B cell (primary cell): ENCODE measurements at regions not wholly inside any gene's neighbourhood (a gene's known extent, or its start where the extent isn't known, plus 50 kb on each side); places are given as distances from the start of the nearest gene placed in this dataset.

Experiments used
- ATAC-seq: fragments of 200-7000 bp; cut with Tn5 transposase; one replicate; pipeline ENCODE4 v1.10.0; 2021; ENCODE audit warnings: low read depth, mild to moderate bottlenecking, moderate number of reproducible peaks, moderate library complexity
- CTCF ChIA-PET: fragments of 350-600 bp; sonication (Branson Sonifier 250); formaldehyde crosslinking; loops from one replicate; lab custom pipeline; 2021; ENCODE audit warnings: antibody characterized with exemption, inconsistent platforms; lab: Charles Lee
- POLR2A ChIA-PET: fragments of 350-600 bp; sonication (Branson Sonifier 250); formaldehyde crosslinking; loops from one replicate; lab custom pipeline; 2021; ENCODE audit warnings: antibody characterized with exemption; lab: Charles Lee
- DNase-seq: peaks from one replicate; pipeline ENCODE4 v3.0.0; 2013
- H2AFZ ChIP-seq: 2 replicates; pipeline ENCODE4 v1.6.1; 2012; ENCODE audit warnings: mild to moderate bottlenecking, low read depth, low read length; ENCODE audit not compliant: insufficient read depth, poor library complexity, severe bottlenecking
- H3K27ac ChIP-seq, 2 donors: 1 replicate in 1 of 2; 2 replicates in 1 of 2; pipeline ENCODE4 v1.5.1; 2012 to 2013; ENCODE audit warnings: low read length in 2 of 2, mild to moderate bottlenecking in 2 of 2, moderate library complexity in 1 of 2
- H3K27me3 ChIP-seq, 4 experiments: fragments of 200-600 bp in 1 of 4; sonication (generic) in 1 of 4; replicated peaks in 1 of 4; 1 replicate in 2 of 4; 2 replicates in 2 of 4; pipeline versions ENCODE4 v1.6.1 to v1.7.0; 2013 to 2016; ENCODE audit warnings: low read length in 3 of 4, mild to moderate bottlenecking in 2 of 4, mixed read lengths in 1 of 4, moderate library complexity in 1 of 4; ENCODE audit not compliant: insufficient read depth in 4 of 4, control insufficient read depth in 3 of 4; ENCODE audit errors: control extremely low read depth in 1 of 4
- H3K36me3 ChIP-seq, 2 experiments: replicated peaks in 1 of 2; 1 replicate in 1 of 2; 2 replicates in 1 of 2; pipeline versions ENCODE4 v1.6.1 to v1.7.1; 2013; ENCODE audit warnings: low read length in 1 of 2; ENCODE audit not compliant: insufficient read depth in 2 of 2, control insufficient read depth in 1 of 2; ENCODE audit errors: control extremely low read depth in 1 of 2, extremely low read depth in 1 of 2
- H3K4me1 ChIP-seq, 2 donors: fragments of 200-600 bp in 1 of 2; sonication (generic) in 1 of 2; 1 replicate in 1 of 2; 2 replicates in 1 of 2; pipeline versions ENCODE4 v1.5.1 to v1.6.1; 2013 to 2017; ENCODE audit warnings: low read length in 2 of 2; ENCODE audit not compliant: control insufficient read depth in 2 of 2, insufficient read depth in 2 of 2
- H3K4me2 ChIP-seq: replicated peaks from 2 replicates; pipeline ENCODE3; 2012; ENCODE audit warnings: mild to moderate bottlenecking, low read depth, low read length; ENCODE audit not compliant: poor library complexity, severe bottlenecking
- H3K4me3 ChIP-seq, 5 experiments: fragments of 200-600 bp in 1 of 5; sonication (generic) in 1 of 5; 1 replicate in 3 of 5; 2 replicates in 2 of 5; pipeline versions ENCODE4 v1.5.1 to v1.7.0; 2011 to 2016; ENCODE audit warnings: low read length in 4 of 5, mild to moderate bottlenecking in 4 of 5, low read depth in 2 of 5, control low read depth in 1 of 5, moderate library complexity in 1 of 5; ENCODE audit not compliant: insufficient read depth in 1 of 5; ENCODE audit errors: control extremely low read depth in 1 of 5, extremely low read depth in 1 of 5
- H3K79me2 ChIP-seq: fragments of 200-600 bp; sonication (generic); one replicate; pipeline ENCODE4 v1.6.0; 2016; ENCODE audit warnings: low read length; ENCODE audit not compliant: control insufficient read depth, insufficient read depth
- H3K9ac ChIP-seq: fragments of 200-600 bp; sonication (generic); 2 replicates; pipeline ENCODE4 v1.6.1; 2017; ENCODE audit warnings: mild to moderate bottlenecking, low read length, moderate library complexity
- H3K9me3 ChIP-seq, 3 donors: one replicate each; pipeline versions ENCODE4 v1.6.1 to v1.7.1; 2013; ENCODE audit warnings: low read length in 2 of 3; ENCODE audit not compliant: control insufficient read depth in 2 of 3, insufficient read depth in 1 of 3; ENCODE audit errors: control extremely low read depth in 1 of 3
- H4K20me1 ChIP-seq: 2 replicates; pipeline ENCODE4 v1.6.0; 2012; ENCODE audit warnings: mild to moderate bottlenecking, low read length; ENCODE audit not compliant: insufficient read depth, control insufficient read depth, poor library complexity, severe bottlenecking
- H3K27ac Mint-ChIP-seq: one replicate; pipeline ENCODE4 v1.8.0; 2021; ENCODE audit warnings: mixed read lengths
- H3K27me3 Mint-ChIP-seq: one replicate; pipeline ENCODE4 v1.8.0; 2021; ENCODE audit warnings: mixed read lengths
- H3K4me1 Mint-ChIP-seq: one replicate; pipeline ENCODE4 v1.8.0; 2021; ENCODE audit warnings: mixed read lengths
- H3K4me3 Mint-ChIP-seq: one replicate; pipeline ENCODE4 v1.8.0; 2021; ENCODE audit warnings: mixed read lengths
- H3K9me3 Mint-ChIP-seq: one replicate; pipeline ENCODE4 v1.8.0; 2022; ENCODE audit warnings: mixed read lengths; ENCODE audit not compliant: insufficient read depth
- EZH2 ChIP-seq: IDR thresholded peaks from 2 replicates; pipeline ENCODE4 v1.6.1; 2012; ENCODE audit warnings: borderline replicate concordance, low read depth, mild to moderate bottlenecking, moderate library complexity, low read length; ENCODE audit not compliant: insufficient read depth, poor library complexity, severe bottlenecking
- WGBS: methylation state at CpG from one replicate; pipeline ENCODE4 v1.1.5; 2013; ENCODE audit warnings: missing lambda C conversion rate; ENCODE audit not compliant: insufficient coverage; 5-methylcytosine and 5-hydroxymethylcytosine counted together
- intact Hi-C: fragments of 100-400 bp; cut with micrococcal nuclease; formaldehyde crosslinking; loops from one replicate; pipeline ENCODE4 v1.10.0; 2022
- TF ChIP-seq, protein P1 (sequence below): fragments of 200-600 bp; IDR thresholded peaks from one replicate; pipeline ENCODE4 v1.8.0; 2022; ENCODE audit warnings: antibody characterized with exemption, mild to moderate bottlenecking

DNA sequence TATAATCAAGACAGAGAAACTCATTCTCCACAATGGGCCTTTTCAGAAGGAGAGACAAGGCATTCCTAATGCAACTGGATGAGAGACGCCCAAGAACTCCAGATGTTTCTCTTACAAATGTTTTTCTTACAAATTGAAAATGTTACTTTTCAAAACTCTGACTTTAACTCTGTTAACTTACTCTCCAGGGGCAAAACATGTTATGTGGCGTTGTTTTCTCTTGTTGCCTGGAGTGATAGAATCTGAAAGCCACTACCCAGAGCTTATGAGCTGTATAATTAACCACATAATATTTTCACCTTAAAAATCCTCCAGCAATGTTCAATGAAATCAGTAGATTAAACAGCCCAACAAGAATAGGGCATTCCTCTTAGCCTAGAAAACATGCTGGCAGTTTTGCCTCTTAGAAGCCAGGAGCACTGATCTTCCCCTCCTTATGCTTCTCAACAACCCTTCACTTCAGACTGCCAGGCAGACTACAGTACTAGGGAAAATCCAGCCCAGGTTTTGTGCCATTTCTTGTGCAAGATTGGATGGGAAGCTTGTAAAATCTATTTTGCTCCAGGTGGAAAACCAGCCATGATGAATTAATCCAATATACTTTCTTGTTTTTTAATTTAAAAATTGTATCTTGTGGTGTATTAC is 186.7 kb upstream of the GADL1 start:
- CTCF ChIA-PET = no interaction called here
- Mint-ChIP-seq H3K4me1 (no peaks in the 10 kb centered on the region), H3K9me3 (no peaks in the 10 kb centered on the region), H3K4me3 (no peak overlapping the region), H3K27me3 (no peaks in the 10 kb centered on the region), H3K27ac (no peak overlapping the region)
- no peak overlapping the region for H3K9ac ChIP-seq
- no peak overlapping the region for H3K4me3 ChIP-seq
- H3K4me1 ChIP-seq = no peaks in the 10 kb centered on the region
- H3K27ac ChIP-seq = no peak overlapping the region
- intact Hi-C loops = no loop called here
- no CpG with 5 or more reads among the region's 2 CpGs for WGBS
- no peaks in the 10 kb centered on the region for H3K36me3 ChIP-seq
- ATAC-seq (no peak), DNase-seq (no peak)
- no peaks in the 10 kb centered on the region for H3K27me3 ChIP-seq
- H2AFZ ChIP-seq = no peak overlapping the region
- H3K4me2 ChIP-seq = no peak overlapping the region
- POLR2A ChIA-PET = no interaction called here
- H3K9me3 ChIP-seq = no peaks in the 10 kb centered on the region
- no peaks in the 10 kb centered on the region for H3K79me2 ChIP-seq
- H4K20me1 ChIP-seq = no peaks in the 10 kb centered on the region
- TF ChIP-seq, protein P1, sequence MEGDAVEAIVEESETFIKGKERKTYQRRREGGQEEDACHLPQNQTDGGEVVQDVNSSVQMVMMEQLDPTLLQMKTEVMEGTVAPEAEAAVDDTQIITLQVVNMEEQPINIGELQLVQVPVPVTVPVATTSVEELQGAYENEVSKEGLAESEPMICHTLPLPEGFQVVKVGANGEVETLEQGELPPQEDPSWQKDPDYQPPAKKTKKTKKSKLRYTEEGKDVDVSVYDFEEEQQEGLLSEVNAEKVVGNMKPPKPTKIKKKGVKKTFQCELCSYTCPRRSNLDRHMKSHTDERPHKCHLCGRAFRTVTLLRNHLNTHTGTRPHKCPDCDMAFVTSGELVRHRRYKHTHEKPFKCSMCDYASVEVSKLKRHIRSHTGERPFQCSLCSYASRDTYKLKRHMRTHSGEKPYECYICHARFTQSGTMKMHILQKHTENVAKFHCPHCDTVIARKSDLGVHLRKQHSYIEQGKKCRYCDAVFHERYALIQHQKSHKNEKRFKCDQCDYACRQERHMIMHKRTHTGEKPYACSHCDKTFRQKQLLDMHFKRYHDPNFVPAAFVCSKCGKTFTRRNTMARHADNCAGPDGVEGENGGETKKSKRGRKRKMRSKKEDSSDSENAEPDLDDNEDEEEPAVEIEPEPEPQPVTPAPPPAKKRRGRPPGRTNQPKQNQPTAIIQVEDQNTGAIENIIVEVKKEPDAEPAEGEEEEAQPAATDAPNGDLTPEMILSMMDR = no peak
- no peak for TF ChIP-seq EZH2

DNA sequence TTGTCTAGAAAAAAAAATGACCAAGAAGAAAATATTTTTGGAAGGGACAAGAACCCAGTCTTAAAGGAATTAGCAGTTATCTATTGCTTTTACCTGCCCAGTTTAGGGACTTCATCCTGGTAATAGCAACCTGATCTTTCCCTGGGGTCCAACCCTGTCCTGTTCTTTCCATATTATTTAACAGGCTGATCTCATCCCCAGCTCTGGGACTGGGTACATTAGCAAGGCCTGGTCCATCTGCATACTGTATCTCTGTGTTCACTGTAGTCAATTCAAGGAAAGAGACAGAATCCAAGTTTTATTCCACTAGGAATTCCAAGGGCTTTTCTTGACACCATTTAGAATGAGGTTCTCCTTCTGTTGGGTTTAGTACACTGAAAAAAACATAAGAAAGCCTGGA is 191.7 kb upstream of the GADL1 start:
- DNase-seq = no peak
- Mint-ChIP-seq H3K27ac (no peak overlapping the region), H3K4me1 (no peaks in the 10 kb centered on the region), H3K9me3 (no peaks in the 10 kb centered on the region), H3K4me3 (no peak overlapping the region), H3K27me3 (no peaks in the 10 kb centered on the region)
- Histone ChIP-seq H3K4me2 (no peak overlapping the region), H2AFZ (no peak overlapping the region), H4K20me1 (no peaks in the 10 kb centered on the region), H3K79me2 (no peaks in the 10 kb centered on the region), H3K9ac (no peak overlapping the region), H3K27me3 (no peaks in the 10 kb centered on the region), H3K27ac (no peak overlapping the region), H3K36me3 (no peaks in the 10 kb centered on the region), H3K4me1 (no peaks in the 10 kb centered on the region), H3K4me3 (no peak overlapping the region), H3K9me3 (no peaks in the 10 kb centered on the region)
- ChIA-PET POLR2A (no interaction called here), CTCF (no interaction called here)
- TF ChIP-seq, protein P1 = no peak
- TF ChIP-seq EZH2 = no peak
- no peak for ATAC-seq
- intact Hi-C loops = no loop called here
